SU-DHL-6 (cell line): ENCODE measurements at regions not wholly inside any gene's neighbourhood (a gene's known extent, or its start where the extent isn't known, plus 50 kb on each side); places are given as distances from the start of the nearest gene placed in this dataset.

ENCODE experiments used
- CTCF ChIP-seq: fragments of 200-600 bp; sonication (generic); IDR thresholded peaks from one replicate; pipeline ENCODE4 v1.5.1; 2017; ENCODE audit warnings: antibody characterized with exemption, mild to moderate bottlenecking, low read length, moderate library complexity; ENCODE audit not compliant: insufficient read depth, poor library complexity, severe bottlenecking
- EZH2phosphoT487 ChIP-seq: fragments of 200-600 bp; sonication (generic), shearing (Covaris generic); conservative IDR thresholded peaks from 2 replicates; pipeline ENCODE4 v1.6.1; 2018; ENCODE audit warnings: mild to moderate bottlenecking, antibody characterized with exemption, low read length, moderate library complexity, mixed read lengths

- TF ChIP-seq CTCF, result no peak
- TF ChIP-seq EZH2phosphoT487, result no peak
Measured at GRCh38 chr4:14545807-14546206, 456.5 kb upstream of the CPEB2 start.
